Esophagus squamous epithelium (tissue), 5 donors: ENCODE measurements at regions not wholly inside any gene's neighbourhood (a gene's known extent, or its start where the extent isn't known, plus 50 kb on each side); places are given as distances from the start of the nearest gene placed in this dataset.

ENCODE experiments used
- DNase-seq: peaks from one replicate; lab custom pipeline; 2025; lab: John Stamatoyannopoulos, UW
- H3K27ac ChIP-seq, 4 donors: fragments of 200-600 bp; sonication (generic); one replicate each; pipeline ENCODE4 v1.5.1; 2016 to 2019; ENCODE audit warnings: mild to moderate bottlenecking in 1 of 4
- H3K27me3 ChIP-seq, 4 donors: fragments of 200-600 bp; sonication (generic); 1 replicate in 3 of 4; 2 replicates in 1 of 4; pipeline versions ENCODE4 v1.5.1 to v1.6.0; 2017 to 2021; ENCODE audit warnings: antibody characterized with exemption in 1 of 4
- H3K36me3 ChIP-seq, 3 donors: fragments of 200-600 bp; sonication (generic); one replicate each; pipeline ENCODE4 v1.5.1; 2016 to 2019
- H3K4me1 ChIP-seq, 3 donors: fragments of 200-600 bp; sonication (generic); one replicate each; pipeline ENCODE4 v1.5.1; 2017 to 2019
- H3K4me3 ChIP-seq, 4 donors: fragments of 200-600 bp; sonication (generic); 1 replicate in 3 of 4; 2 replicates in 1 of 4; pipeline ENCODE4 v1.5.1; 2016 to 2019; ENCODE audit warnings: mild to moderate bottlenecking in 2 of 4, moderate library complexity in 1 of 4
- H3K9me3 ChIP-seq, 3 donors: fragments of 200-600 bp; sonication (generic); one replicate each; pipeline ENCODE4 v1.5.1; 2016 to 2019
- CTCF ChIP-seq, 6 experiments: fragments of 450-650 bp in 4 of 6; fragments of 200-600 bp in 2 of 6; sonication (generic) in 2 of 6; IDR thresholded peaks; one replicate each; pipeline ENCODE4 v1.5.1; 2016 to 2019; ENCODE audit warnings: antibody characterized with exemption in 6 of 6, mild to moderate bottlenecking in 4 of 6, moderate library complexity in 4 of 6
- POLR2A ChIP-seq, 4 donors: fragments of 450-650 bp; IDR thresholded peaks; one replicate each; pipeline ENCODE4 v1.6.1; 2017; ENCODE audit warnings: antibody characterized with exemption in 4 of 4, mild to moderate bottlenecking in 4 of 4, moderate library complexity in 3 of 4
- WGBS, 2 donors: methylation state at CpG; one replicate each; pipeline ENCODE4 v1.1.5; 2018; 5-methylcytosine and 5-hydroxymethylcytosine counted together
- intact Hi-C: fragments of 100-400 bp; cut with DNase I; formaldehyde crosslinking; loops from one replicate; pipeline ENCODE4 v1.15.0; 2022
- donor health status: DM: yes; HTN: yes; CAD: no.

GRCh38 chr5:26666371-26666770 is 372.0 kb downstream of the CDH9 start:
- H3K27me3 ChIP-seq: no peaks in the 10 kb centered on the region
- no peaks in the 10 kb centered on the region for H3K4me1 ChIP-seq
- no peaks in the 10 kb centered on the region for H3K36me3 ChIP-seq
- intact Hi-C loops: no loop called here
- no peak overlapping the region for H3K4me3 ChIP-seq
- no peak overlapping the region for H3K27ac ChIP-seq
- TF ChIP-seq CTCF (IDR thresholded peaks at IDR 0.05): no peak
- TF ChIP-seq POLR2A (IDR thresholded peaks at IDR 0.05): no peak
- peaks cover 0 to 11% (median 0%) of the 10 kb centered on the region in 3 donors for H3K9me3 ChIP-seq
- DNase-seq: no peak

GRCh38 chr5:26663500-26663899 is 374.9 kb downstream of the CDH9 start:
- intact Hi-C loops: no loop called here
- Histone ChIP-seq H3K4me1 (no peaks in the 10 kb centered on the region), H3K27ac (no peak overlapping the region), H3K27me3 (no peaks in the 10 kb centered on the region), H3K36me3 (no peaks in the 10 kb centered on the region), H3K9me3 (peaks cover 0 to 18% (median 0%) of the 10 kb centered on the region in 3 donors), H3K4me3 (no peak overlapping the region)
- DNase-seq: no peak
- WGBS, 2 donors: 81 to 92% methylated on average over 1 of the region's 1 CpG
- TF ChIP-seq CTCF (IDR thresholded peaks at IDR 0.05) (no peak), POLR2A (IDR thresholded peaks at IDR 0.05) (no peak)

- DNase-seq: no peak
- H3K27ac ChIP-seq: no peak overlapping the region
- peaks cover 0 to 18% (median 0%) of the 10 kb centered on the region in 3 donors for H3K9me3 ChIP-seq
- H3K4me3 ChIP-seq: no peak overlapping the region
- WGBS, 2 donors: 66 to 81% methylated on average over 2 of the region's 2 CpGs
- no peak for TF ChIP-seq CTCF (IDR thresholded peaks at IDR 0.05)
- no peak for TF ChIP-seq POLR2A (IDR thresholded peaks at IDR 0.05)
- H3K36me3 ChIP-seq: no peaks in the 10 kb centered on the region
- intact Hi-C loops: no loop called here
- H3K27me3 ChIP-seq: no peaks in the 10 kb centered on the region
- H3K4me1 ChIP-seq: no peaks in the 10 kb centered on the region
Observed at GRCh38 chr5:26662806-26663360, 375.5 kb downstream of the CDH9 start.

- H3K9me3 ChIP-seq: peaks cover 0 to 30% (median 0%) of the 10 kb centered on the region in 3 donors
- 91 to 96% methylated on average over 9 to 10 of the region's 12 CpGs for WGBS, 2 donors
- DNase-seq: no peak
- TF ChIP-seq CTCF (IDR thresholded peaks at IDR 0.05) (no peak), POLR2A (IDR thresholded peaks at IDR 0.05) (no peak)
- no peaks in the 10 kb centered on the region for H3K27me3 ChIP-seq
- H3K36me3 ChIP-seq: no peaks in the 10 kb centered on the region
- no peak overlapping the region for H3K4me3 ChIP-seq
- H3K27ac ChIP-seq: no peak overlapping the region
- no peaks in the 10 kb centered on the region for H3K4me1 ChIP-seq
- intact Hi-C loops: no loop called here
Observed at GRCh38 chr5:26660116-26660515, 378.3 kb downstream of the CDH9 start.

DNA sequence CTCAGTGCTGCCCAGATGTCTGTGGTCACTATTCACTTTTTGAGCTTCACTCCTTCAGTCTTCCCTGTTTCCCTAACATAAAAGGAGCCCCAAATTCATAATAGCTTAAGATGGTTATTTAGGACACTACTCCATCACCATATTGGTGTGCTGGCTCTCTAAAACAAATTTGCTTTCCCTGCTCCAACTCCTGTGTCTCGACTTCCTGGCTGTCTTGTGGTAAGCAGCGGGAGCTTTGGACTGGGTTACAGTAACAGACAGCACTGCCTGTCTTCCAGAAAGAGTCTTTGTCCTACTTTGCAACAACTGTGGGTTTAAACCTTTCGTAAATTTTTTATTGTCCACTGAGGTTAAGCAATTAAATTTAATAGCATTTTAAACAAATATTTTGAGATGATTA is 389.4 kb downstream of the CDH9 start:
- Histone ChIP-seq H3K4me1 (no peaks in the 10 kb centered on the region), H3K27ac (no peak overlapping the region), H3K9me3 (peaks cover 0 to 8% (median 0%) of the 10 kb centered on the region in 3 donors), H3K4me3 (no peak overlapping the region), H3K36me3 (no peaks in the 10 kb centered on the region), H3K27me3 (no peaks in the 10 kb centered on the region)
- intact Hi-C loops: no loop called here
- DNase-seq: no peak
- 30 to 50% methylated on average over 3 of the region's 3 CpGs for WGBS, 2 donors
- no peak for TF ChIP-seq POLR2A (IDR thresholded peaks at IDR 0.05)
- no peak for TF ChIP-seq CTCF (IDR thresholded peaks at IDR 0.05)
